ENCODE measurements at regions not wholly inside any gene's neighbourhood (a gene's known extent, or its start where the extent isn't known, plus 50 kb on each side); places are given as distances from the start of the nearest gene placed in this dataset.

GRCh38 chr7:113440173-113440572, 321.8 kb upstream of the SMIM30 start:
- POLR2A ChIA-PET: no interaction called here
- Histone ChIP-seq H3K36me3 (ENCODE audit: control insufficient read depth in 2 of 2, insufficient read depth in 2 of 2, low read length in 1 of 2) (no peaks in the 10 kb centered on the region), H3K9ac (ENCODE audit: control insufficient read depth, insufficient read depth, low read length) (no peak overlapping the region), H3K4me2 (ENCODE audit: control insufficient read depth, insufficient read depth) (no peak overlapping the region), H3K27ac (ENCODE audit: control insufficient read depth, insufficient read depth) (no peak overlapping the region), H3K27me3 (replicated peaks in 1 of 2; ENCODE audit: control insufficient read depth in 2 of 2, insufficient read depth in 2 of 2, low read length in 1 of 2) (no peaks in the 10 kb centered on the region), H4K20me1 (ENCODE audit: control insufficient read depth, insufficient read depth) (no peaks in the 10 kb centered on the region), H3K79me2 (ENCODE audit: control insufficient read depth, insufficient read depth, low read length) (no peaks in the 10 kb centered on the region), H2AFZ (ENCODE audit: control insufficient read depth, low read depth, low read length) (no peak overlapping the region), H3K4me3 (no peak overlapping the region), H3K9me3 (replicated peaks; ENCODE audit: control insufficient read depth, insufficient read depth, low read length) (no peaks in the 10 kb centered on the region), H3K4me1 (ENCODE audit: control insufficient read depth, insufficient read depth, low read length) (no peaks in the 10 kb centered on the region)
- intact Hi-C loops (cut with micrococcal nuclease; ENCODE audit: unreplicated experiment) (no loop called here), in situ Hi-C loops (cut with MboI) (no loop called here)
- CTCF ChIA-PET: no interaction called here
- DNase-seq (ENCODE audit: low read depth, low spot score) (no peak), FAIRE-seq (no peak), ATAC-seq (no peak)
- RAD21 ChIA-PET (ENCODE audit: unreplicated experiment): no interaction called here
- SMC1A ChIA-PET (ENCODE audit: uncharacterized antibody, unreplicated experiment): no interaction called here
- 14% methylated on average over 2 of the region's 2 CpGs for WGBS (ENCODE audit: insufficient coverage, insufficient replicate concordance, low lambda C conversion rate, missing lambda C conversion rate)
- BruUV-seq (replicated peaks): no TSS peak
- TF ChIP-seq GATAD2B (conservative IDR thresholded peaks at IDR 0.05; ENCODE audit: low read depth): no peak
- no peak for TF ChIP-seq BACH1 (IDR thresholded peaks at IDR 0.05; ENCODE audit: borderline replicate concordance)
- no peak for TF ChIP-seq TAF1 (IDR thresholded peaks at IDR 0.05; ENCODE audit: borderline replicate concordance, low read depth, low read length)
- TF ChIP-seq BRCA1 (IDR thresholded peaks at IDR 0.05; ENCODE audit: low read depth, low read length): no peak
- TF ChIP-seq ZBTB4 (CRISPR knock-in tag; IDR thresholded peaks at IDR 0.05): no peak
- TF ChIP-seq SIX5 (IDR thresholded peaks at IDR 0.05; ENCODE audit: low read depth, low read length, severe bottlenecking): no peak
- TF ChIP-seq MTA2 (IDR thresholded peaks at IDR 0.05; ENCODE audit: low read depth): no peak
- TF ChIP-seq, protein P1, sequence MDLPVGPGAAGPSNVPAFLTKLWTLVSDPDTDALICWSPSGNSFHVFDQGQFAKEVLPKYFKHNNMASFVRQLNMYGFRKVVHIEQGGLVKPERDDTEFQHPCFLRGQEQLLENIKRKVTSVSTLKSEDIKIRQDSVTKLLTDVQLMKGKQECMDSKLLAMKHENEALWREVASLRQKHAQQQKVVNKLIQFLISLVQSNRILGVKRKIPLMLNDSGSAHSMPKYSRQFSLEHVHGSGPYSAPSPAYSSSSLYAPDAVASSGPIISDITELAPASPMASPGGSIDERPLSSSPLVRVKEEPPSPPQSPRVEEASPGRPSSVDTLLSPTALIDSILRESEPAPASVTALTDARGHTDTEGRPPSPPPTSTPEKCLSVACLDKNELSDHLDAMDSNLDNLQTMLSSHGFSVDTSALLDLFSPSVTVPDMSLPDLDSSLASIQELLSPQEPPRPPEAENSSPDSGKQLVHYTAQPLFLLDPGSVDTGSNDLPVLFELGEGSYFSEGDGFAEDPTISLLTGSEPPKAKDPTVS (IDR thresholded peaks at IDR 0.05; ENCODE audit: low read depth, low read length): no peak
- TF ChIP-seq SREBF2 (IDR thresholded peaks at IDR 0.05; ENCODE audit: low read length): no peak
- TF ChIP-seq NBN (IDR thresholded peaks at IDR 0.05): no peak
- TF ChIP-seq EP300 (IDR thresholded peaks at IDR 0.05; ENCODE audit: borderline replicate concordance in 1 of 2, control insufficient read depth in 1 of 2, low read depth in 2 of 2, low read length in 2 of 2): no peak
- no peak for TF ChIP-seq RUNX3 (IDR thresholded peaks at IDR 0.05; ENCODE audit: low read length)
- TF ChIP-seq, protein P2, sequence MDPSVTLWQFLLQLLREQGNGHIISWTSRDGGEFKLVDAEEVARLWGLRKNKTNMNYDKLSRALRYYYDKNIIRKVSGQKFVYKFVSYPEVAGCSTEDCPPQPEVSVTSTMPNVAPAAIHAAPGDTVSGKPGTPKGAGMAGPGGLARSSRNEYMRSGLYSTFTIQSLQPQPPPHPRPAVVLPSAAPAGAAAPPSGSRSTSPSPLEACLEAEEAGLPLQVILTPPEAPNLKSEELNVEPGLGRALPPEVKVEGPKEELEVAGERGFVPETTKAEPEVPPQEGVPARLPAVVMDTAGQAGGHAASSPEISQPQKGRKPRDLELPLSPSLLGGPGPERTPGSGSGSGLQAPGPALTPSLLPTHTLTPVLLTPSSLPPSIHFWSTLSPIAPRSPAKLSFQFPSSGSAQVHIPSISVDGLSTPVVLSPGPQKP (IDR thresholded peaks at IDR 0.05; ENCODE audit: low read depth, low read length): no peak
- no peak for TF ChIP-seq CHD1 (IDR thresholded peaks at IDR 0.05; ENCODE audit: low read depth, low read length)
- no peak for TF ChIP-seq ZNF274 (IDR thresholded peaks at IDR 0.05; ENCODE audit: insufficient read depth, insufficient read length)
- no peak for TF ChIP-seq CHD4 (IDR thresholded peaks at IDR 0.05)
- no peak for TF ChIP-seq ZBTB40 (IDR thresholded peaks at IDR 0.05; ENCODE audit: borderline replicate concordance)
